ENCODE measurements at regions not wholly inside any gene's neighbourhood (a gene's known extent, or its start where the extent isn't known, plus 50 kb on each side); places are given as distances from the start of the nearest gene placed in this dataset.

DNA sequence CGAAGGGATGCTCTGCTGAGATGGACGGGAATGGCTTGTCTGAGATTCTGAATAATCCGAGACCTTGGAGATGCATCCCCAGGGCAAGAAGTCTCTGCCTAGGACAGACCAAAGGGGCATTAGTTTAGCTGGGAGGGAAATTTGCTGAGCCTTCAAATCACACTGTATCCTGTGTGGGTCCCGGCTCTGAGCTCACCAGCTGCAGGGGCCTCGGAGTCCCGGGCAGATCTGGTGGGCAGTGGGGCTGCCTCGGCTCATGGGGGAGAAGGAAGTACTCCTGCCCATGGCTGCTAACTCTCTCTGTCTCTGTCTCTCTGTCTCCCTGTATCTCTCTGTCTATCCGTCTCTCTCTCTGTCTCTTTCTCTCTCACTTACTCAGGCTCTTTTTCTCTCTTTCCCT lies 522.4 kb downstream of the TBC1D22A start:
- TF ChIP-seq, protein P1, sequence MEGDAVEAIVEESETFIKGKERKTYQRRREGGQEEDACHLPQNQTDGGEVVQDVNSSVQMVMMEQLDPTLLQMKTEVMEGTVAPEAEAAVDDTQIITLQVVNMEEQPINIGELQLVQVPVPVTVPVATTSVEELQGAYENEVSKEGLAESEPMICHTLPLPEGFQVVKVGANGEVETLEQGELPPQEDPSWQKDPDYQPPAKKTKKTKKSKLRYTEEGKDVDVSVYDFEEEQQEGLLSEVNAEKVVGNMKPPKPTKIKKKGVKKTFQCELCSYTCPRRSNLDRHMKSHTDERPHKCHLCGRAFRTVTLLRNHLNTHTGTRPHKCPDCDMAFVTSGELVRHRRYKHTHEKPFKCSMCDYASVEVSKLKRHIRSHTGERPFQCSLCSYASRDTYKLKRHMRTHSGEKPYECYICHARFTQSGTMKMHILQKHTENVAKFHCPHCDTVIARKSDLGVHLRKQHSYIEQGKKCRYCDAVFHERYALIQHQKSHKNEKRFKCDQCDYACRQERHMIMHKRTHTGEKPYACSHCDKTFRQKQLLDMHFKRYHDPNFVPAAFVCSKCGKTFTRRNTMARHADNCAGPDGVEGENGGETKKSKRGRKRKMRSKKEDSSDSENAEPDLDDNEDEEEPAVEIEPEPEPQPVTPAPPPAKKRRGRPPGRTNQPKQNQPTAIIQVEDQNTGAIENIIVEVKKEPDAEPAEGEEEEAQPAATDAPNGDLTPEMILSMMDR (IDR thresholded peaks at IDR 0.05) = no peak
- TF ChIP-seq TCF7L2 (IDR thresholded peaks at IDR 0.05; ENCODE audit: low read depth, low read length) = no peak
- TF ChIP-seq, protein P2, sequence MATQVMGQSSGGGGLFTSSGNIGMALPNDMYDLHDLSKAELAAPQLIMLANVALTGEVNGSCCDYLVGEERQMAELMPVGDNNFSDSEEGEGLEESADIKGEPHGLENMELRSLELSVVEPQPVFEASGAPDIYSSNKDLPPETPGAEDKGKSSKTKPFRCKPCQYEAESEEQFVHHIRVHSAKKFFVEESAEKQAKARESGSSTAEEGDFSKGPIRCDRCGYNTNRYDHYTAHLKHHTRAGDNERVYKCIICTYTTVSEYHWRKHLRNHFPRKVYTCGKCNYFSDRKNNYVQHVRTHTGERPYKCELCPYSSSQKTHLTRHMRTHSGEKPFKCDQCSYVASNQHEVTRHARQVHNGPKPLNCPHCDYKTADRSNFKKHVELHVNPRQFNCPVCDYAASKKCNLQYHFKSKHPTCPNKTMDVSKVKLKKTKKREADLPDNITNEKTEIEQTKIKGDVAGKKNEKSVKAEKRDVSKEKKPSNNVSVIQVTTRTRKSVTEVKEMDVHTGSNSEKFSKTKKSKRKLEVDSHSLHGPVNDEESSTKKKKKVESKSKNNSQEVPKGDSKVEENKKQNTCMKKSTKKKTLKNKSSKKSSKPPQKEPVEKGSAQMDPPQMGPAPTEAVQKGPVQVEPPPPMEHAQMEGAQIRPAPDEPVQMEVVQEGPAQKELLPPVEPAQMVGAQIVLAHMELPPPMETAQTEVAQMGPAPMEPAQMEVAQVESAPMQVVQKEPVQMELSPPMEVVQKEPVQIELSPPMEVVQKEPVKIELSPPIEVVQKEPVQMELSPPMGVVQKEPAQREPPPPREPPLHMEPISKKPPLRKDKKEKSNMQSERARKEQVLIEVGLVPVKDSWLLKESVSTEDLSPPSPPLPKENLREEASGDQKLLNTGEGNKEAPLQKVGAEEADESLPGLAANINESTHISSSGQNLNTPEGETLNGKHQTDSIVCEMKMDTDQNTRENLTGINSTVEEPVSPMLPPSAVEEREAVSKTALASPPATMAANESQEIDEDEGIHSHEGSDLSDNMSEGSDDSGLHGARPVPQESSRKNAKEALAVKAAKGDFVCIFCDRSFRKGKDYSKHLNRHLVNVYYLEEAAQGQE (IDR thresholded peaks at IDR 0.05; ENCODE audit: insufficient read depth in 1 of 2, low read depth in 2 of 2, low read length in 1 of 2) = no peak

Measured in Panc1 (cell line).